ENCODE measurements at regions not wholly inside any gene's neighbourhood (a gene's known extent, or its start where the extent isn't known, plus 50 kb on each side); places are given as distances from the start of the nearest gene placed in this dataset.
"Not testable (repeated sequence)": the region's sequence is repeated elsewhere in the genome, so short reads cannot be mapped to it uniquely, and the experiment has no call there.

- no peak for DNase-seq
- no peaks in the 10 kb centered on the region for H3K9me3 ChIP-seq (ENCODE audit: low read depth)
- H3K36me3 ChIP-seq (ENCODE audit: low read depth) = no peaks in the 10 kb centered on the region
- in situ Hi-C loops (cut with MboI) = no loop called here
- H3K4me2 ChIP-seq (ENCODE audit: unreplicated experiment) = no peak overlapping the region
- H3K27ac ChIP-seq = no peak overlapping the region
- TF ChIP-seq EZH2 (IDR thresholded peaks at IDR 0.05; ENCODE audit: insufficient read depth, poor library complexity, severe bottlenecking) = no peak
- no peak for TF ChIP-seq EZH2phosphoT487 (IDR thresholded peaks at IDR 0.05; ENCODE audit: insufficient read depth, low read depth)
- no peak overlapping the region for H3K9ac ChIP-seq
- H2AFZ ChIP-seq = no peak overlapping the region
- no peaks in the 10 kb centered on the region for H3K79me2 ChIP-seq (ENCODE audit: insufficient read depth)
- no peaks in the 10 kb centered on the region for H3K27me3 ChIP-seq (replicated peaks; ENCODE audit: insufficient read depth)
- H3F3A ChIP-seq (ENCODE audit: insufficient read depth) = no peaks in the 10 kb centered on the region
- no peaks in the 10 kb centered on the region for H3K4me1 ChIP-seq (ENCODE audit: insufficient read depth)
- 49 to 51% methylated on average over 12 of the region's 12 CpGs for WGBS, 2 experiments (ENCODE audit: low coverage in 1 of 2, low lambda C conversion rate in 2 of 2, missing lambda C conversion rate in 2 of 2)
- H4K20me1 ChIP-seq (ENCODE audit: insufficient read depth) = no peaks in the 10 kb centered on the region
- H3K9me2 ChIP-seq (ENCODE audit: insufficient read depth) = no peaks in the 10 kb centered on the region
- no peak overlapping the region for H3K4me3 ChIP-seq
These were observed 442.6 kb downstream of the MAT2B start for GRCh38 chr5:163947848-163948666.

GRCh38 chr5:163950248-163950647 lies 444.8 kb downstream of the MAT2B start:
- Histone ChIP-seq H3F3A (ENCODE audit: insufficient read depth) (no peaks in the 10 kb centered on the region), H3K9me3 (ENCODE audit: low read depth) (no peaks in the 10 kb centered on the region), H3K4me3 (no peak overlapping the region), H3K27me3 (replicated peaks; ENCODE audit: insufficient read depth) (no peaks in the 10 kb centered on the region), H3K36me3 (ENCODE audit: low read depth) (no peaks in the 10 kb centered on the region), H3K79me2 (ENCODE audit: insufficient read depth) (no peaks in the 10 kb centered on the region), H3K4me1 (ENCODE audit: insufficient read depth) (no peaks in the 10 kb centered on the region), H2AFZ (no peak overlapping the region), H3K9me2 (ENCODE audit: insufficient read depth) (no peaks in the 10 kb centered on the region), H3K27ac (no peak overlapping the region), H3K4me2 (ENCODE audit: unreplicated experiment) (no peak overlapping the region), H3K9ac (no peak overlapping the region), H4K20me1 (ENCODE audit: insufficient read depth) (no peaks in the 10 kb centered on the region)
- TF ChIP-seq EZH2phosphoT487 (IDR thresholded peaks at IDR 0.05; ENCODE audit: insufficient read depth, low read depth) (no peak), EZH2 (IDR thresholded peaks at IDR 0.05; ENCODE audit: insufficient read depth, poor library complexity, severe bottlenecking) (no peak)
- 47 to 57% methylated on average over 3 of the region's 3 CpGs for WGBS, 2 experiments (ENCODE audit: low coverage in 1 of 2, low lambda C conversion rate in 2 of 2, missing lambda C conversion rate in 2 of 2)
- DNase-seq = no peak
- in situ Hi-C loops (cut with MboI) = no loop called here

- Histone ChIP-seq H3K27me3 (replicated peaks; ENCODE audit: insufficient read depth) (no peaks in the 10 kb centered on the region), H3K9me2 (ENCODE audit: insufficient read depth) (no peaks in the 10 kb centered on the region), H3K4me2 (ENCODE audit: unreplicated experiment) (no peak overlapping the region), H3K36me3 (ENCODE audit: low read depth) (no peaks in the 10 kb centered on the region), H3K4me3 (no peak overlapping the region), H3F3A (ENCODE audit: insufficient read depth) (no peaks in the 10 kb centered on the region), H4K20me1 (ENCODE audit: insufficient read depth) (no peaks in the 10 kb centered on the region), H3K9ac (no peak overlapping the region), H3K79me2 (ENCODE audit: insufficient read depth) (no peaks in the 10 kb centered on the region), H3K27ac (no peak overlapping the region), H3K9me3 (ENCODE audit: low read depth) (no peaks in the 10 kb centered on the region), H2AFZ (no peak overlapping the region), H3K4me1 (ENCODE audit: insufficient read depth) (no peaks in the 10 kb centered on the region)
- WGBS, 2 experiments (ENCODE audit: low coverage in 1 of 2, low lambda C conversion rate in 2 of 2, missing lambda C conversion rate in 2 of 2) = 2 to 11% methylated on average over 4 of the region's 4 CpGs
- in situ Hi-C loops (cut with MboI) = no loop called here
- DNase-seq = no peak
- no peak for TF ChIP-seq EZH2 (IDR thresholded peaks at IDR 0.05; ENCODE audit: insufficient read depth, poor library complexity, severe bottlenecking)
- TF ChIP-seq EZH2phosphoT487 (IDR thresholded peaks at IDR 0.05; ENCODE audit: insufficient read depth, low read depth) = no peak
These were observed 445.6 kb downstream of the MAT2B start for GRCh38 chr5:163951069-163951468.

DNA sequence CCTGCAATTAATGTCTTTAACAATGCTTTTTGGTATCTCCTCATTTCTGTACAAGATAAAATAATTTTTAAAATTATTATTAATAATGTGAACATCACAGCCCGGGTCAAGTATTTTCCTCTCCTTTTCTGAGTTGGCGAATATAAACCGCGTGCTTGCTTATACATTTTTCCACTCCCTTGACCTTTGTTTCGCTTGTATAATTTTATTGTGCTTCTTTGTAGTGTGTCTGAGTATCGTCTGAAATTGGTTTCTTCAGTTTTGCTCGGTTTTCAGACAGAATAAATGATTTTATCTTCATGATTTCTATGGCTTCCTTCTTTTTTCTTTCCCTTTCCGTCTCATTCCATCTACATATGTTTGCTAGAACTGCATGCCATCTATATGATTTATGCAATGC lies 448.5 kb downstream of the MAT2B start:
- TF ChIP-seq EZH2phosphoT487 (IDR thresholded peaks at IDR 0.05; ENCODE audit: insufficient read depth, low read depth) (no peak), EZH2 (IDR thresholded peaks at IDR 0.05; ENCODE audit: insufficient read depth, poor library complexity, severe bottlenecking) (no peak)
- WGBS, 2 experiments (ENCODE audit: low coverage in 1 of 2, low lambda C conversion rate in 2 of 2, missing lambda C conversion rate in 2 of 2) = 35 to 40% methylated on average over 8 of the region's 8 CpGs
- H3K4me3 ChIP-seq = no peak overlapping the region
- in situ Hi-C loops (cut with MboI) = no loop called here
- no peak overlapping the region for H3K9ac ChIP-seq
- H4K20me1 ChIP-seq (ENCODE audit: insufficient read depth) = no peaks in the 10 kb centered on the region
- no peaks in the 10 kb centered on the region for H3K9me2 ChIP-seq (ENCODE audit: insufficient read depth)
- H3K79me2 ChIP-seq (ENCODE audit: insufficient read depth) = no peaks in the 10 kb centered on the region
- H2AFZ ChIP-seq = no peak overlapping the region
- no peak overlapping the region for H3K4me2 ChIP-seq (ENCODE audit: unreplicated experiment)
- no peak overlapping the region for H3K27ac ChIP-seq
- H3K36me3 ChIP-seq (ENCODE audit: low read depth) = no peaks in the 10 kb centered on the region
- DNase-seq = no peak
- no peaks in the 10 kb centered on the region for H3F3A ChIP-seq (ENCODE audit: insufficient read depth)
- H3K27me3 ChIP-seq (replicated peaks; ENCODE audit: insufficient read depth) = no peaks in the 10 kb centered on the region
- no peaks in the 10 kb centered on the region for H3K9me3 ChIP-seq (ENCODE audit: low read depth)
- H3K4me1 ChIP-seq (ENCODE audit: insufficient read depth) = no peaks in the 10 kb centered on the region

- H3K9me3 ChIP-seq (ENCODE audit: low read depth); H3K27me3 ChIP-seq (replicated peaks; ENCODE audit: insufficient read depth); H3F3A ChIP-seq (ENCODE audit: insufficient read depth); H3K4me3 ChIP-seq; H3K79me2 ChIP-seq (ENCODE audit: insufficient read depth); H3K4me1 ChIP-seq (ENCODE audit: insufficient read depth); H4K20me1 ChIP-seq (ENCODE audit: insufficient read depth); H3K9ac ChIP-seq; H3K9me2 ChIP-seq (ENCODE audit: insufficient read depth); H3K36me3 ChIP-seq (ENCODE audit: low read depth); H3K4me2 ChIP-seq (ENCODE audit: unreplicated experiment); in situ Hi-C loops (cut with MboI); H3K27ac ChIP-seq; H2AFZ ChIP-seq; DNase-seq: not testable (repeated sequence)
- WGBS, 2 experiments (ENCODE audit: low coverage in 1 of 2, low lambda C conversion rate in 2 of 2, missing lambda C conversion rate in 2 of 2) = 68 to 69% methylated on average over 5 of the region's 5 CpGs
These were observed 455.8 kb downstream of the MAT2B start for GRCh38 chr5:163961230-163961629.
